ENCODE measurements at regions not wholly inside any gene's neighbourhood (a gene's known extent, or its start where the extent isn't known, plus 50 kb on each side); places are given as distances from the start of the nearest gene placed in this dataset.

GRCh38 chr7:45413419-45413818, 160.7 kb upstream of the ADCY1 start:
- H3K27me3 ChIP-seq (ENCODE audit: control insufficient read depth, insufficient read depth, low read length) = no peaks in the 10 kb centered on the region
- no peaks in the 10 kb centered on the region for H3K9me1 ChIP-seq (ENCODE audit: insufficient read depth, low read length)
- no peaks in the 10 kb centered on the region for H3K9me3 ChIP-seq (ENCODE audit: control insufficient read depth, insufficient read depth, low read length)
- H2BK5ac ChIP-seq (ENCODE audit: low read depth, low read length, poor library complexity, severe bottlenecking) = no peak overlapping the region
- no peak overlapping the region for H3K18ac ChIP-seq (ENCODE audit: low read depth, low read length)
- H3K4me1 ChIP-seq (ENCODE audit: control insufficient read depth, insufficient read depth, low read length) = no peaks in the 10 kb centered on the region
- whole genome bisulfite sequencing, 2 experiments (ENCODE audit: extremely low coverage in 2 of 2, insufficient read length in 1 of 2) = 40% methylated on average over 1 of the region's 3 CpGs; no CpG with 5 or more reads in 1 of the 2 experiments
- dilution Hi-C loops (cut with HindIII; ENCODE audit: low sequenced_read_pairs, unreplicated experiment) = no loop called here
- ChIA-PET POLR2A (ENCODE audit: unreplicated experiment) (no interaction called here), CTCF (no interaction called here)
- no peaks in the 10 kb centered on the region for H4K20me1 ChIP-seq (ENCODE audit: insufficient read depth, low read length)
- no peak overlapping the region for H2AK5ac ChIP-seq (ENCODE audit: low read depth, low read length)
- no peak overlapping the region for H3K9ac ChIP-seq (ENCODE audit: low read depth, low read length)
- no peaks in the 10 kb centered on the region for H3K36me3 ChIP-seq (ENCODE audit: control insufficient read depth, insufficient read depth, low read length)
- TF ChIP-seq MAZ (IDR thresholded peaks at IDR 0.05; ENCODE audit: borderline replicate concordance, low read depth, low read length) (no peak), BHLHE40 (IDR thresholded peaks at IDR 0.05; ENCODE audit: low read depth, low read length) (no peak), CHD1 (IDR thresholded peaks at IDR 0.05; ENCODE audit: low read depth, low read length) (no peak), MXI1 (IDR thresholded peaks at IDR 0.05; ENCODE audit: borderline replicate concordance, low read depth, low read length) (no peak), POLR2A (IDR thresholded peaks at IDR 0.05; ENCODE audit: low read depth, low read length) (no peak), FOS (IDR thresholded peaks at IDR 0.05; ENCODE audit: low read depth, low read length) (no peak), RFX5 (IDR thresholded peaks at IDR 0.05; ENCODE audit: low read depth, low read length) (no peak), RAD21 (IDR thresholded peaks at IDR 0.05; ENCODE audit: low read length) (no peak), NFE2L2 (IDR thresholded peaks at IDR 0.05; ENCODE audit: low read depth, low read length) (no peak), USF2 (IDR thresholded peaks at IDR 0.05; ENCODE audit: low read depth, low read length) (no peak), MAFK (IDR thresholded peaks at IDR 0.05; ENCODE audit: low read depth, low read length) (no peak), SMC3 (IDR thresholded peaks at IDR 0.05; ENCODE audit: low read depth, low read length) (no peak)
- TF ChIP-seq, protein P1, sequence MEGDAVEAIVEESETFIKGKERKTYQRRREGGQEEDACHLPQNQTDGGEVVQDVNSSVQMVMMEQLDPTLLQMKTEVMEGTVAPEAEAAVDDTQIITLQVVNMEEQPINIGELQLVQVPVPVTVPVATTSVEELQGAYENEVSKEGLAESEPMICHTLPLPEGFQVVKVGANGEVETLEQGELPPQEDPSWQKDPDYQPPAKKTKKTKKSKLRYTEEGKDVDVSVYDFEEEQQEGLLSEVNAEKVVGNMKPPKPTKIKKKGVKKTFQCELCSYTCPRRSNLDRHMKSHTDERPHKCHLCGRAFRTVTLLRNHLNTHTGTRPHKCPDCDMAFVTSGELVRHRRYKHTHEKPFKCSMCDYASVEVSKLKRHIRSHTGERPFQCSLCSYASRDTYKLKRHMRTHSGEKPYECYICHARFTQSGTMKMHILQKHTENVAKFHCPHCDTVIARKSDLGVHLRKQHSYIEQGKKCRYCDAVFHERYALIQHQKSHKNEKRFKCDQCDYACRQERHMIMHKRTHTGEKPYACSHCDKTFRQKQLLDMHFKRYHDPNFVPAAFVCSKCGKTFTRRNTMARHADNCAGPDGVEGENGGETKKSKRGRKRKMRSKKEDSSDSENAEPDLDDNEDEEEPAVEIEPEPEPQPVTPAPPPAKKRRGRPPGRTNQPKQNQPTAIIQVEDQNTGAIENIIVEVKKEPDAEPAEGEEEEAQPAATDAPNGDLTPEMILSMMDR (conservative IDR thresholded peaks at IDR 0.05; ENCODE audit: low read depth, low read length) = no peak
- H3K27ac ChIP-seq (ENCODE audit: insufficient read depth, low read length) = no peak overlapping the region
- no TSS peak for BruUV-seq (replicated peaks)
- ATAC-seq (ENCODE audit: low read depth) (no peak), DNase-seq (no peak)
- H4K91ac ChIP-seq (ENCODE audit: insufficient read depth, low read depth, low read length) = no peak overlapping the region
- H2BK15ac ChIP-seq (ENCODE audit: low read depth, low read length) = no peak overlapping the region
- H4K5ac ChIP-seq (ENCODE audit: low read depth, low read length) = no peak overlapping the region
- no peak overlapping the region for H2BK120ac ChIP-seq (ENCODE audit: low read depth, low read length)
- no peak overlapping the region for H2AFZ ChIP-seq (replicated peaks; ENCODE audit: low read length, poor library complexity)
- no peak overlapping the region for H2AK9ac ChIP-seq (replicated peaks; ENCODE audit: low read depth, low read length, poor library complexity)
- H3K56ac ChIP-seq (ENCODE audit: extremely low read depth, insufficient read depth, low read length) = no peak overlapping the region
- no peaks in the 10 kb centered on the region for H3K79me1 ChIP-seq (ENCODE audit: low read depth in 1 of 2, low read length in 2 of 2)
- H3K4me2 ChIP-seq (ENCODE audit: low read depth, low read length) = no peak overlapping the region
- no peak overlapping the region for H3K4me3 ChIP-seq (ENCODE audit: insufficient read depth, low read depth, low read length)
- no peak overlapping the region for H2BK20ac ChIP-seq (ENCODE audit: low read depth, low read length)
- no peak overlapping the region for H3K14ac ChIP-seq (replicated peaks; ENCODE audit: low read depth, low read length)
- H3K4ac ChIP-seq (ENCODE audit: low read depth, low read length) = no peak overlapping the region
- no peak overlapping the region for H3K23ac ChIP-seq (ENCODE audit: low read depth, low read length)
- intact Hi-C loops (cut with micrococcal nuclease) = no loop called here
- in situ Hi-C loops (cut with MboI; ENCODE audit: low sequenced_read_pairs) = no loop called here
- H4K8ac ChIP-seq (ENCODE audit: low read depth in 2 of 2, low read length in 2 of 2) = no peak overlapping the region
